Vagina (tissue), 2 donors: ENCODE measurements at regions not wholly inside any gene's neighbourhood (a gene's known extent, or its start where the extent isn't known, plus 50 kb on each side); places are given as distances from the start of the nearest gene placed in this dataset.

Experiments used
- CTCF ChIP-seq, 3 experiments: fragments of 450-650 bp in 2 of 3; fragments of 200-600 bp in 1 of 3; sonication (generic) in 1 of 3; IDR thresholded peaks; one replicate each; pipeline ENCODE4 v1.5.1; 2017 to 2019; ENCODE audit warnings: antibody characterized with exemption in 3 of 3, mild to moderate bottlenecking in 2 of 3, moderate library complexity in 2 of 3
- POLR2A ChIP-seq, 2 donors: fragments of 450-650 bp; IDR thresholded peaks; one replicate each; pipeline ENCODE4 v1.6.1; 2017; ENCODE audit warnings: antibody characterized with exemption in 2 of 2, mild to moderate bottlenecking in 2 of 2, moderate library complexity in 2 of 2
- POLR2AphosphoS5 ChIP-seq, 2 donors: sonication (generic); formaldehyde crosslinking; IDR thresholded peaks; one replicate each; pipeline ENCODE4 v1.9.0; 2017; ENCODE audit warnings: antibody characterized with exemption in 2 of 2, mild to moderate bottlenecking in 2 of 2, low read depth in 1 of 2; ENCODE audit not compliant: insufficient read depth in 1 of 2

DNA sequence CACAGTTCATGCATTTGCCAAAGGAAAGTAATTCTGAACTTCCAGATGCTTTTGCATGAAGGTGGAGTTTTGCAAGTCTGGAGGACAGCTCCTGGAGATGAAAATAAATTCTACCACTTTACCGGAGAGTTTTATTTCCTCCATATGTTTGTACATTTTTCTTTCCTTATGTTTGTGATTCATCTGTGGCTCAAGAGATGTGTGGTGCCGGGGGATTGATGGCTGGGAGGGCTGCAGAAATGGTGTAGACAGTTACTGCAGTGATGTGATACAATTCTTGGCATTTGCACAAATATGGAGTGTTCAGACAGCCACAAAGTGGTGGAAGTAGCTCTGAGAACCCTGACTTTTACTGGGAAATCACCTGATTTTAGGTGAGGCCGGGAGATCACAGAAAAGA is 58.5 kb upstream of the ASB17 start:
- no peak for TF ChIP-seq CTCF (IDR thresholded peaks at IDR 0.05)
- TF ChIP-seq POLR2AphosphoS5 (IDR thresholded peaks at IDR 0.05; ENCODE audit: insufficient read depth in 1 of 2, low read depth in 1 of 2): no peak
- no peak for TF ChIP-seq POLR2A (IDR thresholded peaks at IDR 0.05)
